Activated B cell treated with CpG ODN at 0.5 μM for 24 hours (primary cell): ENCODE measurements at regions not wholly inside any gene's neighbourhood (a gene's known extent, or its start where the extent isn't known, plus 50 kb on each side); places are given as distances from the start of the nearest gene placed in this dataset.

Experiments
- ATAC-seq: fragments of 200-7000 bp; cut with Tn5 transposase; one replicate; pipeline ENCODE4 v1.10.0; 2021; ENCODE audit warnings: low read depth, mild to moderate bottlenecking, moderate library complexity
- CTCF ChIA-PET: fragments of 350-600 bp; sonication (Branson Sonifier 250); formaldehyde crosslinking; loops from one replicate; lab custom pipeline; 2021; ENCODE audit warnings: antibody characterized with exemption; lab: Charles Lee
- POLR2A ChIA-PET: fragments of 350-600 bp; sonication (Branson Sonifier 250); formaldehyde crosslinking; loops from one replicate; lab custom pipeline; 2021; ENCODE audit warnings: antibody characterized with exemption; lab: Charles Lee
- DNase-seq: peaks from one replicate; pipeline ENCODE4 v3.0.0; 2022
- H3K27ac Mint-ChIP-seq: one replicate; pipeline ENCODE4 v1.8.0; 2020; ENCODE audit warnings: mixed read lengths
- H3K27me3 Mint-ChIP-seq: one replicate; pipeline ENCODE4 v1.8.0; 2021; ENCODE audit warnings: mixed read lengths
- H3K36me3 Mint-ChIP-seq: one replicate; pipeline ENCODE4 v1.8.0; 2021; ENCODE audit warnings: low read depth, mixed read lengths
- H3K4me1 Mint-ChIP-seq: one replicate; pipeline ENCODE4 v1.8.0; 2021; ENCODE audit warnings: mixed read lengths
- H3K4me3 Mint-ChIP-seq: one replicate; pipeline ENCODE4 v1.8.0; 2020; ENCODE audit warnings: mild to moderate bottlenecking, mixed read lengths
- H3K9me3 Mint-ChIP-seq: one replicate; pipeline ENCODE4 v1.8.0; 2020; ENCODE audit warnings: mixed read lengths
- intact Hi-C: fragments of 100-400 bp; cut with micrococcal nuclease; formaldehyde crosslinking; loops from one replicate; pipeline ENCODE4 v1.15.1; 2024
- TF ChIP-seq, protein P1 (sequence below): fragments of 200-600 bp; IDR thresholded peaks from one replicate; pipeline ENCODE4 v1.8.0; 2022; ENCODE audit warnings: antibody characterized with exemption, mild to moderate bottlenecking

DNA sequence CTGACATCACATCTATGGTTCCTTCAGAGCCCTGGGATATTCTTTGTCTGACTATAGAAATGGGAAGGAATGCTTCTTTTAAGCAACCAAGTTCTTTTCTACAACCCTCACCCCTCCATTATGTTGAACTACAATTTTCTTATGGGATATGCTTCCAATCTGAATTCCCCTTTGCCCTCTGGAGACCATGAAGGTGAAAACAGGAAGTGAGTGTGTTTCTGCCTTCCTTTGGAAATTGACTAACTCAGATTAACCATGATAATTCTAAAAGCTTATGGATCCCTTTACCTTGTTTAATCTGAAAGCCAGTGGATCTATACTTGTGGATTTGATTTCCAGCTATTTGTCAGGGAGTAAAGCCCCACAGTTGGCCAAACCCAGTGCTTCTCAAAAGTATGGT lies 90.8 kb upstream of the SERTM1 start:
- Mint-ChIP-seq H3K27me3 (no peaks in the 10 kb centered on the region), H3K4me3 (no peak overlapping the region), H3K4me1 (no peaks in the 10 kb centered on the region), H3K36me3 (no peaks in the 10 kb centered on the region), H3K27ac (no peak overlapping the region), H3K9me3 (no peaks in the 10 kb centered on the region)
- no peak for ATAC-seq
- CTCF ChIA-PET = no interaction called here
- POLR2A ChIA-PET = no interaction called here
- DNase-seq = no peak
- TF ChIP-seq, protein P1, sequence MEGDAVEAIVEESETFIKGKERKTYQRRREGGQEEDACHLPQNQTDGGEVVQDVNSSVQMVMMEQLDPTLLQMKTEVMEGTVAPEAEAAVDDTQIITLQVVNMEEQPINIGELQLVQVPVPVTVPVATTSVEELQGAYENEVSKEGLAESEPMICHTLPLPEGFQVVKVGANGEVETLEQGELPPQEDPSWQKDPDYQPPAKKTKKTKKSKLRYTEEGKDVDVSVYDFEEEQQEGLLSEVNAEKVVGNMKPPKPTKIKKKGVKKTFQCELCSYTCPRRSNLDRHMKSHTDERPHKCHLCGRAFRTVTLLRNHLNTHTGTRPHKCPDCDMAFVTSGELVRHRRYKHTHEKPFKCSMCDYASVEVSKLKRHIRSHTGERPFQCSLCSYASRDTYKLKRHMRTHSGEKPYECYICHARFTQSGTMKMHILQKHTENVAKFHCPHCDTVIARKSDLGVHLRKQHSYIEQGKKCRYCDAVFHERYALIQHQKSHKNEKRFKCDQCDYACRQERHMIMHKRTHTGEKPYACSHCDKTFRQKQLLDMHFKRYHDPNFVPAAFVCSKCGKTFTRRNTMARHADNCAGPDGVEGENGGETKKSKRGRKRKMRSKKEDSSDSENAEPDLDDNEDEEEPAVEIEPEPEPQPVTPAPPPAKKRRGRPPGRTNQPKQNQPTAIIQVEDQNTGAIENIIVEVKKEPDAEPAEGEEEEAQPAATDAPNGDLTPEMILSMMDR = no peak
- intact Hi-C loops = no loop called here

GRCh38 chr13:36599641-36600040 lies 74.2 kb upstream of the SERTM1 start:
- no peak for DNase-seq
- no peak for ATAC-seq
- no peak overlapping the region for H3K4me3 Mint-ChIP-seq
- H3K4me1 Mint-ChIP-seq = no peaks in the 10 kb centered on the region
- H3K9me3 Mint-ChIP-seq = peaks cover 1% of the 10 kb centered on the region
- no peak overlapping the region for H3K27ac Mint-ChIP-seq
- CTCF ChIA-PET = no interaction called here
- intact Hi-C loops = no loop called here
- H3K27me3 Mint-ChIP-seq = no peaks in the 10 kb centered on the region
- TF ChIP-seq, protein P1 = no peak
- POLR2A ChIA-PET = no interaction called here
- no peaks in the 10 kb centered on the region for H3K36me3 Mint-ChIP-seq

GRCh38 chr13:36601186-36601585 lies 72.6 kb upstream of the SERTM1 start:
- intact Hi-C loops = no loop called here
- no peak for DNase-seq
- TF ChIP-seq, protein P1 = no peak
- no peak overlapping the region for H3K4me3 Mint-ChIP-seq
- no peaks in the 10 kb centered on the region for H3K4me1 Mint-ChIP-seq
- no peaks in the 10 kb centered on the region for H3K36me3 Mint-ChIP-seq
- CTCF ChIA-PET = no interaction called here
- no peak overlapping the region for H3K27ac Mint-ChIP-seq
- ATAC-seq = no peak
- POLR2A ChIA-PET = no interaction called here
- H3K27me3 Mint-ChIP-seq = no peaks in the 10 kb centered on the region
- H3K9me3 Mint-ChIP-seq = peaks cover 1% of the 10 kb centered on the region

DNA sequence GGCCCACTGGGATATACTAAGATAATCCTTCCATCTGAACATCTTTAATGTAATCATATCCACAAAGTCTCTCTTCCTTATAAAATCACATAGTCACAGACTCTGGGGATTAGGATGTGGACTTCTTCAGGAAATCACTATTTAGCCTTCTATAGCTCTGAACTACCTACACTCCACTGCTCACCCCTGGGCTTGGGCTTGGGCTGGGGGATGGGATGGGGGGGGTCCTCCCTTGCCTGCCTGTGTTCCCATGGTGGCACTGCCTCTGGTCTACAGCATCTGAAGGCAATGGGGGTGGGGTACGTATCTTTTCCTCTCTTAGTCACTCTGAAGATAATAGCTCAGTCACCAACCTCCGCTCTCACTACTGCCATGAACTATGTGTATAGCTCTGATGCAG lies 67.8 kb upstream of the SERTM1 start:
- no peaks in the 10 kb centered on the region for H3K36me3 Mint-ChIP-seq
- H3K4me1 Mint-ChIP-seq = no peaks in the 10 kb centered on the region

GRCh38 chr13:36608474-36608873 lies 65.3 kb upstream of the SERTM1 start:
- H3K4me3 Mint-ChIP-seq = no peak overlapping the region
- H3K27ac Mint-ChIP-seq = no peak overlapping the region
- ATAC-seq (no peak), DNase-seq (no peak)
- no peaks in the 10 kb centered on the region for H3K9me3 Mint-ChIP-seq
- POLR2A ChIA-PET = no interaction called here
- H3K36me3 Mint-ChIP-seq = no peaks in the 10 kb centered on the region
- TF ChIP-seq, protein P1 = no peak
- CTCF ChIA-PET = no interaction called here
- intact Hi-C loops = no loop called here
- no peaks in the 10 kb centered on the region for H3K4me1 Mint-ChIP-seq
- peaks cover 2% of the 10 kb centered on the region for H3K27me3 Mint-ChIP-seq

More for the DNA sequence above, 67.8 kb upstream of the SERTM1 start:
- intact Hi-C loops = no loop called here
- Mint-ChIP-seq H3K9me3 (peaks cover 1% of the 10 kb centered on the region), H3K27me3 (peaks cover 2% of the 10 kb centered on the region), H3K27ac (no peak overlapping the region), H3K4me3 (no peak overlapping the region)
- TF ChIP-seq, protein P1 = no peak
- ATAC-seq = no peak
- ChIA-PET POLR2A (interaction anchor here (0.6 kb wide), 1 partner anchor 290 kb away, joined by 3 read pairs; no protein-coding TSS in a partner anchor), CTCF (no interaction called here)
- DNase-seq = no peak
